CD4-positive, alpha-beta T cell treated with Interleukin-4 for 1 hour (primary cell): ENCODE measurements at regions not wholly inside any gene's neighbourhood (a gene's known extent, or its start where the extent isn't known, plus 50 kb on each side); places are given as distances from the start of the nearest gene placed in this dataset.
"Not testable (repeated sequence)": the region's sequence is repeated elsewhere in the genome, so short reads cannot be mapped to it uniquely, and the experiment has no call there.

Experiments
- DNase-seq, 2 donors: peaks; one replicate each; pipeline ENCODE4 v3.0.0-alpha.2; 2020 to 2022

DNA sequence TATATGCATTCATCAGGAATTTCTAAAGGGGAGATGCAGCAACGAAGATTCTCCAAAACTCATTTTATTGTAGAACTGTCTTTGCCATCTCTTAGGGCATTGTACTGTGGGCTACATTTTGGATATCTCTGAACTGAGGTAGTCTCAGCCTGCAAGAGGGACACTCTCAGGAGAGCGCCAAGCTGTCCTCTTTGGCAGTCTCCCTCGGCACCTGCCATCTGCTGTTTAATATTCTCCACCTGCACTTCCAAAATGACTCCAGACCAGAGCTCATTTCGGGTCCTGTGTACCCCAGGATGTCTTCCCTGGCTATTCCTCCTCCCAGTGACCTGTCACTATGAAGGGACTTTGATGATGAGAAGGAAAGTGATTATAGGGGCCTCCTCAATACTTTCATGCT is 356.3 kb upstream of the C1orf174 start:
- DNase-seq, result no peak

DNA sequence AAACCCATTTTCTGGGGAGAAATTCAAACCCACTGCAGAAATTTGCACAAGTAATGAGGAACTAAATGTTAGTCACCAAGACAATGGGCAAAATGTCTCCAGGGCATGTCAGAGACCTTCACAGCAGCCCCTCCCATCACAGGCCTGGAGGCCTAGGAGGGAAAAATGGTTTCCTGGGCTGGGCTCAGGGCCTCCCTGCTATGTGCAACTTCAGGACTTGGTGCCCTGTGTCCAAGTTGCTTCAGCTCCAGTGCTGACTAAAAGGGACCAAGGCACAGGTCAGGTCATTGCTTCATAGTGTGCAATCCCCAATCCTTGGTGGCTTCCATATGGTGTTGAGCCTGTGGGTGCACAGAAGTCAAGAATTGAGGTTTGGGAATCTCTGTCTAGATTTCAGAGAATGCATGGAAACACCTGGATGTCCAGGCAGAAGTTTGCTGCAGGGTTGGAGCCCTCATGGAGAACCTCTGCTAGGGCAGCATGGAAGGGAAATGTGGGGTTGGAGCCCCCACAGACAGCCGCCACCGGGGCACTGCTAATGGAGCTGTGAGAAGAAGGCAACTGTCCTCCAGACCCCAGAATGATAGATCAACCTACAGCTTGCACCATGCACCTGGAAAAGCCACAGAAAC is 358.2 kb upstream of the C1orf174 start:
- not testable (repeated sequence) for DNase-seq

DNA sequence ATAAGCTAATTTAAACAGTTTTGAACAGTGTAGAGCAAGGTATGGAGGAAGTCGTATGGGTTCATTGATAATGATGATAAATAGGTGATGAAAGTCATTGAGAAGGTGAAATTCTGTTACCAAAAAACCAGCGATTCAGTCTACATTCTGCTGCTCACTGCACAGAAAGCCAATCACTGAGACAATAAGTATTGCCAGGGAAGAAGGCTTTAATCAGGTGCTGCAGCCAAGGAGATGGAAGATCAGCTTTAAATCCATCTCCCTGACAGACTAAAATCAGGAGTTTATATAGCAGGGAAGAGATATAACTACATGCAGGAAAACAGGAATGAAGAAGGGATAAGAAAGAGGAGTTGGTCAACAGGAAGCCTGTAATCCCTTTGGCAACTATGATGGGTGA is 361.3 kb upstream of the C1orf174 start:
- no peak for DNase-seq

DNA sequence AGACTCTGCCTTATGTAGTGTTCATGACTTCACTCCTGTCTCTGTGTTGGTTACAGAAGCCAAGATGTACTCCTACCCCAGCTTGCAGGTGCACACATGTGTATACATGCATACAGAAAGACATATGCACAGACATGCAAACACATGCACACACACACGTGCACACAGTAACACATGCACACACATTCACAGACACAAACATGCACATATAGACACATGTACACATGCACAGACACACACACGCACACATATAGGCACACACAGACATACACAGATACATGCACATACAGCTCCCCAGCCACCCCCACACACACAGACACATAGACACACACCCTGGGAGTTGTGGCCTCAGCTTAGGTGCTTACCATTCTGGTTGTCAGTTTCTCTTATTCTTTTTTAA is 362.6 kb upstream of the C1orf174 start:
- no peak for DNase-seq

DNA sequence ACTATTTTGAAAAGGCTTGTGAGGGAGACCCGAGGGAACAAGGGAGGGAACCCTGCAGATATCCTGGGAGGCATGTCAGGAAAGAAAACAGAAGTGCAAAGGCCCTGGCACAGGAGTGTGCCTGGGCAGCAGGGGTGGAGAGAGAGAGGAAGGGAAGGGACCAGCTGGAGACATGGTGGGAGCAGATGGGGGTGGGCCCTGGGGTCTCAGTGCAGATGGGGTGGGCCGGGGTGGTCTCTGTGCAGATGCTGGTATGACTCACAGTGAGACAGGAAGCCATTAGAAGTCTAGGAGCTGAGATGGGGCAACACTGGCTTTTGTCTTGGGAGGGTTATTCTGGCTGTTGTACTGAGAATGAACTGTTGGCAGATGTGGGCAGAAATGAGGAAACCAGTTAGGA is 363.6 kb upstream of the C1orf174 start:
- no peak for DNase-seq

DNA sequence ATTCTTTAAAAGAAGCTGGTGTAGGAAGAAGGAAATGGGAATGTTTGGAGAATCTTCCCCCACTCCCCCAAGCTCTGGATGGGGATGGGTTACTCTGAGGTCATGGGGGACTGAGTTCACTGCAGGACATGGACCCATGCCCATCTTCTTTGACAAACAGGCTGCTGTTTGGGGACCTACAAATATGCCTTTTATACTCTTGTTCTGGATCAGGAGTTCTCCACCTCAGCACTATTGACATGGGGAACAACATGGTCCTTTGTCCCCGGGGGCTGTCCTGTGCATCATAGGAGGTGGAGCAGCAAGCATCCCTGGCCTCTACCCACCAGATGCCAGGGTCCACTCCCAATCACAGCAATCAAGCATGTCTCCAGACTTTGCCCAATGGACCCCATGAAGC is 365.8 kb upstream of the C1orf174 start:
- DNase-seq, result no peak

DNA sequence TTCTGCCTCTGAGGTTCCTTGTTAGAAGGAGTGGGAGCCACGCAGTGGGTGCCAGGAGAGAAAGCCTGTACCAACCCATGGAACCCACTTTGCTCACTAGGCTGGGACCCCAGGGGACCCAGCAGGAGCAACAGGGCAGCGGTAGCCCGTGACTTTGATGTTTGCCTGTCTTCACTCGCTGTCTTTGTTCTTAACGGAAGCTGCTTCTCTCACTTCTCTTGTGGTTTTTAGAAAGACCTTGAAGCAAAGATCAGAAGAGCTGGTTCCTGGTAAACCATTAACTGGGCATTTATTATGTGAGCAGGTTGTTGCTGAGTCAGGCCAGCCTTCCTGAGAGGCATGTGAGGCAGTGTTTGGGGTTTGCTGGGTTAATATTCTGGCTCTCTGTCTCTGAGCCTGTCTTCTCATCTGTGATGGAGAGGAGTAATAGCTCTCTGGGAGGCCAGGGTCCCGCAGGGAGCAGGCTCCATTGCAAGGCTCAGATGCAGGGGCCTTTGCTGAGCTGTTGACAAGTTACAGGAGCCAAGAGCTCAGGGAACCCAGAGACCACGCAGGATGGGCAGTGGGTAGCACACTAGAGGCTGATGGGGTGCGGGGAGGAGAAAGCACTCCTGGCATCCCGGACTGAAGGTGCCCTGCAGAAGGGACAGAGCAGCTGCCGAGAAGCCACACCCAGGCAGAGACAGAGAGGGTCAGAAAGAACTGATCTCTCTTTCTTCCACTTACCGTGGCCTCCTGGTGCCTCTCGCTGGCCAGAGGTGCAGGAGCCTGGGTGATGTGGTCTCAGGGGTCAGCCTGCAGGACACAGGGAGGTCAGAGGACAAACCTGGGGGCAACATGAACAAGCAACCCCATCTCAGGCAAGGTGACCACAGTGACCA is 367.5 kb upstream of the C1orf174 start:
- DNase-seq, result peak in 1 of 2 donors; percentile 2

DNA sequence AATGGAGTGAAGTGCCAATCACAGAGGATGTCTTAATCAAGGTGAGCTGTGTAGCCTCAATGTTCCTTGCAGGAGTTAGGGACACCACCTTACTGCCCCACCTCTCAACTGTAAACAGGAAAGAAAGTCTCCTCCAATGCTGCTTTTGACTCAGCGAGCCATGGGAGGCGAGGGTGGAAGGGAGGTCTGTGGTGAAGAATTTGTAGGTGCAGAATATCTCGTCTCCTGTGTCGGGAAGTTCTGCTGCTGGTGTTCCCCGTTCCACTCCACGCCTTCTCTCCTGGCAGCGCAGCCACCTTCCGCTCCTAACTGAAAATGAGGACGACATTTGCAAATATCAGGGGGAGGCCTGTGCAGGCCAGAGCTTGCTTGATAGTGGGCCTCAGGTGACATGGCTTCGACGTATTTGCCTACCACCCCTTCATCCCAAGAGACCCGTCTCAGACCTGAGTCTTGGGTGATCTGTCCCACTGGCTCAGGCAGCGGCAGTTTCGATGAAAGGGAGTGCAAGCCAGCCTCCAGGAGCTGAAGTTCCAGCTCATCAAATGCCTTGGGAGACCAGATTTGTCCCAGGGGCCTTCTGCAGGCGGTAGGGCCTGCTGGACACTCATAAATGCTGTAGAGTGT is 368.3 kb upstream of the C1orf174 start:
- DNase-seq, result no peak

DNA sequence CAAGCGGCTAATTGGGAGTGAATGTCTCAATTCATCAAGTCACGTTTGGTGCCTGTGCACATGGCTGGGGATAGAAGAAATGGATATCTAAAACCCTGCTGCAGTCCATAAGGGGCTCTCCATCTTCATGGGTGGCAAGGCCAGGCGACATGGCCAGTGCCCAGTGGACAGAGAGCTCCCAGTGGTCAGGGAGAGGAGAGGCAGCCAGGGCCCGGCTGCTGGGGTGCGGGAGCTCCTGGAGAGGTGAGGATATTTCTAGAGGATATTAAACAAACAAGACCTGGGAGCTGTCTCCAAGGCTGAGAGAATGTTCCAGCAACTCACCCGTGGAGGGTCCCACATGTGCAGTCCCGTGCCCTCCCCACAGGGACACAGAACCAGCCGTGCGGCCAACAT is 368.8 kb upstream of the C1orf174 start:
- no peak for DNase-seq

DNA sequence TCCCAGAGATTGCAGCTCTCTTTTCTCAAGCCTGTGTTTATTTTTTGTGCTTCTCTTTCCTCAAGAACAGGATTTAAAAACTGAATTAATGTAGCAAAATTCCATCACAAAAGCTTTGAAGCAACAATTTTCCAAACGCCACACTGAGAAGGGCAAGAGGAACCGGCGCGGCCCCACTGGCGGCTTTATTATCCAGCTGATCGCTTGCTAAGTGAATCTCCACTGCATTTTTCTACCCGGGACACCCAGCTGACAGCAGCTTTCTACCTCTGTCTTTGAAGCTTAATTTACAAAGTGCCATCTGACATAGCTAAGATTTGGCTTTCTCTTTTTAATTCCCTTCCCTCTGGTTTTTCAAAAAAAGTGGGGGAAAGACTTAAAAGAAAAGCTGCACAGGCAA is 369.3 kb upstream of the C1orf174 start:
- DNase-seq, result no peak

DNA sequence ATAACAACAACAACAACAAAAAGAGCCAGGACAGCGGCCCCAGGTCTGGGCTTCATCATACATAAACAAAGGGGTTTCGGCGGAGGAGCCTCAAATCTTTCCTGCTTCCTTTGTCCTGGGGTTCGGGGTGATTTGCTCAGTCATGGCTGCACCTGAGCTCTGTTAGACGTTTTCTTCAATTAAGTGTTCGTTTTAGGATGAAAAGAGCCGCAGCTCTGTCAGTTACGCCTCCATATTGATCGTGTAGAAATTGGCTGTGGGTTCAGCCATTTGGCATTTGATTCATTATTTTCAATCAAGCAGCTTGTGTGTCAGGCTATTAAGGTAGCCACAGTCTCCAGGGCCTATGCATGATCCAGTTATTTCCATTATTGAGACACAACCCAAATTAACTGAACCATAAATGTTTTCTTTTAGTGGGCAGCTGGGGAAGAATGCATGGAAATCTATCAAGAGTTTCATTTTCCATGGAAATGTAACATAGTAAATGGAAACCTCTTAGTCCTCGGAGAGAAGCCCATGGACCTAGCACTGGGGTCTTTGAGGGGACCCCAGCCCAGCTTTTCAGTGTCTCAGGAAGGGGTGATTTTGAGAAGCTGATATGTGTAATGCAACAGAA is 370.0 kb upstream of the C1orf174 start:
- DNase-seq, result no peak

DNA sequence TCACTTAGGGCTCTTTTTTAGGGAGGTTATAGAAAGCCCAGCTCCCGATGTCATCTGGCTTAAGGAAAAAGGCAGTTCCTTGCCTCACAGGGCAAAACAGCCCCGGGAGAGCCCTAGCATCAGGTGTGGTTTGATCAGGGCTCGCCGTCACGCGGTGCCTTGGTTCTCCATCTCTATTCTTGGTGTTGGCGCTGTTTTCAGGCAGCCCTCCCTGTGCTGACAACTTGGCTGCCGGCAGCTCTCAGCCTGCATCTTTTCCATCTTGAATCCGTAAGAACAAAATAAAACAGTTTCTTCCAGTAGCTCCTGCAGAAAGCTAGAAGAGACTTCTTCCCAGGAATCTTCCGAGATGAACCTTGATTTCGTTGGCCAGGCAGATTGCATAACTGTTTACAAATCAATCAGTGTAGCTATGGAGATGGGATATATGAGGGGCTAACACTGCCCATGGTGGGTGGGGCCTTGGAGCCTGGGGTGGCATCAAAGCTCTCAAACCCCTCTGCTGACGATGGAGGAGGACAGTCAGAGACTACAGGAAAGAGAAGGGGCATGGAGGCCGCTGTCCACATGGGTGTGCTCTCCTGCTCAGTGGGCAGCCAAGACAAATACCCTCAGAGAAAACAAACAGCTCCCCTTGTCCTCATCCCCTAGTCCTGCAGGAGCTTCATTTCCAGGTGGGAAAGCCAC is 370.7 kb upstream of the C1orf174 start:
- no peak for DNase-seq

DNA sequence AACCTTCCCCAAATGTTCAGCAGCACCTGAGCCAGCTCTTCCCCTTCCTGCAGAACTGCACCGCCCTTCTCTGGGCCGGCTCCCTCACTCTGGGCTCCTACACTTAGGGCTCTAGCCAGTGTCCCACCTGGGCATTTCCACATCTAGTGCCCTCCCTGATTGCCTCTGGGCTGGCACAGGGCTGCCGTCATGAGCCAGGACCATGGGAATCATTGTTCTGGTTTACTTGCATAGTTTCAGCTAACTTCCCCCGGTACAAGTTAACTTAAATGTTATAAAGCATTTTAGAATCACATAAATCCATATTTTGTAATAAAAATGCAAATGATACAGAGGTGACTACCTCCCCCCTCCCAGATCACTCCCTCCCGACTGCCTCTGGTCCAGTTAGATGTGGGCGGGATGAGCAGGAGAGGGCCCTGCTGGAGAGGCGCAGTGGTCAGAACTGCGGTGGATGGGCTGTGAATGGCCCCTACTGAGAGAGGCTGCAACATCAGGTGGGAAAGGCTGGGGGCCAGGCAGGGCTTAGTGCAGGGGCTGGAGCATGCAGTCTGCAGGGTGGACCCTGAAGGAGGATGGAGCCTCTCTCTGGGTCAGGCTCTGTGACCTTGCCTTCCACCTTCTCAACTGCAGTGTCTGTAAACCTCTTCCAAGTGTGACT is 371.4 kb upstream of the C1orf174 start:
- DNase-seq, result no peak

DNA sequence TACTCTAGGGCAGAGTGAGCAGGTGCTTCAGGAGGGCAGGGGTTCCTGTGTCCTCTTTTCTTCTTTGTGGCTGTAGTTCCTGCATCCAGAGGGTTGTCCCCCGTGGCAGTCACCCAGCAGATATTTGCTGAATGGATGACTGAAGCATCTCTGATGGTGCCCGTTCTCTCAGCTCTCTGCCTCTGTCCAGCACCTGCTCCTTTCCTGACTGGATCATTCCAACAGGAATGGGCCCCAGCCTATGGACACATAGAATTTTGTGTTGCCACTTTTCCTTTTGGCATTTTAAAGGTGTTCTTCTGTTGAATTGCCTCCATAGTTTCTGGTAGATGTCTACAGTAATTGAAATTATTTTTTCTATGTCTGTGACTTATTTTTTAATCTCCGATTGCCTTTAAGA is 372.5 kb upstream of the C1orf174 start:
- DNase-seq, result no peak

DNA sequence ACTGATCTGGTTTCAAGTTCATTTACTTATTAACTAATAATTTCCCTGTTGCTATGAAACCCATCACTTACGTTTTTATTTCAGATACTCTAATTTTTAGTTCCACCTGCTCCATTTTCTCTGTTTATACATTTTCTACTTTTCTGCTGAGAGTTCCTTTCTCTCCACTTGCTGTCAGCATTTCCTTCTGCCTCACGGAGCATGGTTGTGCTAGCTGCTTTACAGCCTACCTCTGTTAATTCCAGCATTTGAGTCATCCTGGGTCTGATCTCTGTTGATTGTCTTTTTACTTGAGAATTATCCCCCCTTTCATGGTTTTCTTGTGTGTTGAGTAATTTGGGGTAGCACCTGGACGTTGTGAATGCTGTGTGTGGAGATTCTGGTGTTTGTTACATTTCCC is 373.2 kb upstream of the C1orf174 start:
- no peak for DNase-seq

DNA sequence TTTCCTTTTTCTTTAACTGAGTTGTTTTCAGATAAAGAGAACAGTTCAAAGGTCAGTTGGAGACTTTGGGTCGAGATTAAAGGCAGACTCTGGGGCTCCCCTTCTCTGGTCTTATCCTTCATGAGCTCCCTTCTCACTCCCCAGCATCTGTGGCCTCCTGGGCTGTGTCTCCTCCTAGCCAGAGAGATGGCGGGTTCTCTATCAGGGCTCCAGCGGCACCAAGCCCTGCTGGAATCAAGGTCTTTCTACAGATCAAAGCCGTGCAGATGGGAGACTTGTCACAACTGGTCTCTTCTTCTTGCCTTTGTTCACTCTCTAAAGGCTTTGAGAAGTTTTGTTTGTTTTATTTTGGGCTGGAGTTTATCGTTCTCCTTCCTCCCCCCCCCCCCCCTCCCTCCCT is 373.7 kb upstream of the C1orf174 start:
- no peak for DNase-seq

DNA sequence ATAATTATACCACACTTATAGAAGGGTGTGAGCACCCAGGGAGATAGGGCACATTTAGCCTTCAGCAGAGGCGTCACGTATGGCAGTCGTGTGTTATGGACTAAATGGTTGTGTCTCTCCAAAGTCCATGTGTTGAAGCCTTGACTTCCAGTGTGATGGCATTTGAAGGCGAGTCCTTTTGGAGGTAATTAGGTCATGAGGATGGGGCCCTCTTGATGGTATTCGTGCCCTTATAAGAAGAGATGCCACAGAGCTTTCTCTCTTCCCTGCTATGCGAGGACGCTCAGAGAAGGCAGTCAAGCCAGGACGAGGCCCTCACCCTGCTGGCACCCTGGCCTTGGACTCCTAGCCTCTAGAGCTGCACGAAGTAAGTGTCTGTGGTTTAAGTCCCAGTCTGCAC is 375.0 kb upstream of the C1orf174 start:
- DNase-seq, result no peak

DNA sequence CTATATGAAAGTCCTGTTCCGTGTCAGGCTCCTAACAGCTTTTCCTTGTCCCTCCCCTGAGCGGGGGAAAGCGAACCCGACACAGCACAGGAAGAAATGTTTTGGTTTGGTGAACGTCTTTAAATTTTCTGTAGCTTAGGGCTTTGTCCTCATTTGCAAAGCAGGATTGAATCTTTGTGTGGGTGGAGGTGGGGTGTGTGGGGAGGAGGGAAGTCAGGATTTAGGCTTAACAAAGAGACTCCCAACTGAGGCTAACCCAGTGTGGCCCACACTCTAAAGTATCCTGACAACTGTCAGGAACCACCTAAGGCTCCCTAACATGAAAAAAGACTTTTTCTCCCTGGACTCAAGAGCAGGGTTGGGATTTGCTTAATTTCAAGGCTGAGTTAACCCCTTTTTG is 376.2 kb upstream of the C1orf174 start:
- no peak for DNase-seq

DNA sequence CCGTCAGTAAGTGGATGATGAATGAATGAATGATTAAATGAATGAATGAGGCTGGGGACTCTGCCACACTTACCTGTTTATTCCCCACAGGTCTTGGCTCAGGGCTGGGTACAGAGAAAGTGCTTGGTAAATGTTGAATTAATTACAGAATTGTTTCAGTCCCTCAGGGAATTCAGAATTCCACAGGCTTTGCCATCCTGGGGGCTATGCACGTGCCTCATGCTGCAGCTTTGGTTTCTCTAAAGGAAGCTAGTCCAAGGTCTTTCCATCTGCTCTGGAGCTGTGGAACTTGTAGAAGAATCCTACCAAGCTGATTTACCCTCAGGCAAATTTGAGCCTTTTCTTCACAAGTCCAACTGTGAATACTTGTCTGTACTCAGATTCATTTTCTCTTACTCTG is 376.8 kb upstream of the AJAP1 start:
- no peak for DNase-seq

DNA sequence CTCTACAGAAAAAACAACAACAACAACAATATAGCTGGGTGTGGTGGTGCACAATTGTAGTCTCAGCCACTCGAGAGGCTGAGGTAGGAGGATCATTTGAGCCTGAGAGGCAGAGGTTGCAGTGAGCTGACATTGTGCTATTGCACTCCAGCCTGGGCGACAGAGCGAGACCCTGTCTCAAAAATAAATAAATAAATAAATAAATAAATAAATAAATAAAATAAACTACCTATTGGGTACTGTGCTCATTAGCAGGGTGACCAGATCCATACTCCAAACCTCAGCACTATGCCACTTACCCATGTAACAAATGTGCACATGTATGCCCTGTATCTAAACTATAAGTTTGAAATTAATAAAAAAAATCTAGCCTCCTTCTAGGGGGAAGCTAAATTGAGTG is 369.4 kb upstream of the AJAP1 start:
- DNase-seq, result no peak

DNA sequence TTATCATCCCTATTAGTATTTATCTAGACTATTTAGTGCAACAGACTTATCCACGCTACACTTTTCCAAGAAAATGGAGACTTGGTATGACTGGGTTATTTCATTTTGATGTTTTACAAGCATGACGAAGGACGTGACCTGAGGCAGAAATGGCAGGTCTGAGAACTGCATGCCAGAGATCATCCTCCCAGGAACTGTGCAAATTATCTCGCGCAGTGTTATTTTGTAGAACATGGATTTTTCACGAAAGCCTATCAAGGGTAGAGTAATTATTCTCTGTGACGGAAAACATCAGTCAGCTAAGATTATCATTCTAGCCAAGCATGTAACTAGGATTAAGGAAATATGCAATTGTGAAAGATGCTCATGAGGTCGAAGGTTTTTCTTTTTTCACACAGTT is 361.5 kb upstream of the AJAP1 start:
- DNase-seq, result no peak

DNA sequence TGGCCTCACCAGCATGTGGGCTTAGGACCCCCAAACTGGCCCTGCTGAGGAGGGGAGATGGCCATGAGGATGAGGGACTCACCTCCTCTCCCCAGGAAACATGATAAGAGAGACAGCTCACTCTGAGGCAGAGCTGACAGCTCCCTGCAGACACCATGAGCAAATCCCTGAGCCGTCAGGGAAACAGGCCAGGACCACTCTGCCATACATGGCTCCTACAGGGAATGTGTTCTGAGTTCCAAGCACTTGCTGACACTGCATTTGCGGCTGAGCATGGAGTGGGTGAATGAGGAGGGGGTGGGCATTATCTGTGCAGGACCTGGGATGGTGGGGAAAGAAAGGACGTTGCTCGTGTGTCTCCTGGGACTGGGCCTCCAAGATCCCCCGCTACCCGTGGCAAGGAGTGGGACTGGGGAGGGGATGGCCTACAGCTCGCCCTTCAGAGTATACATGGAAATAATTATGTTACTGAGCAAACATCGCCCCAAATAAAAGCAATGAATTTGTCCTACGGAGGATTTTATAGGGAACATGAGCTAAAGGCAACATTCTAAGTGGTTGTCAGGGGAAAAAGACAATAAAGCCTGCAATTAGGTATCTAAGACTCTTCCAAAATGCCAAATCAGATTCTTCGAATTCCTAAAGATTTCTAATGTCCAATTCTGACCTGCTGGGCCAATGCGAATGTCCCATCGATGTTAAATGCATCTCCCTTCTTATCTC is 355.9 kb upstream of the AJAP1 start:
- DNase-seq, result no peak
